LHCN-M2 (cell line): ENCODE measurements at regions not wholly inside any gene's neighbourhood (a gene's known extent, or its start where the extent isn't known, plus 50 kb on each side); places are given as distances from the start of the nearest gene placed in this dataset.
"Not testable (repeated sequence)": the region's sequence is repeated elsewhere in the genome, so short reads cannot be mapped to it uniquely, and the experiment has no call there.

ENCODE experiments used
- DNase-seq: peaks from one replicate; pipeline ENCODE4 v3.0.0-alpha.2; 2012; ENCODE audit warnings: low read depth

- peak; percentile 1 for DNase-seq
Observed at GRCh38 chr4:155473420-155474095, 96.8 kb upstream of the MAP9 start.

GRCh38 chr4:155468282-155468681 is 91.5 kb upstream of the MAP9 start:
- no peak for DNase-seq

DNA sequence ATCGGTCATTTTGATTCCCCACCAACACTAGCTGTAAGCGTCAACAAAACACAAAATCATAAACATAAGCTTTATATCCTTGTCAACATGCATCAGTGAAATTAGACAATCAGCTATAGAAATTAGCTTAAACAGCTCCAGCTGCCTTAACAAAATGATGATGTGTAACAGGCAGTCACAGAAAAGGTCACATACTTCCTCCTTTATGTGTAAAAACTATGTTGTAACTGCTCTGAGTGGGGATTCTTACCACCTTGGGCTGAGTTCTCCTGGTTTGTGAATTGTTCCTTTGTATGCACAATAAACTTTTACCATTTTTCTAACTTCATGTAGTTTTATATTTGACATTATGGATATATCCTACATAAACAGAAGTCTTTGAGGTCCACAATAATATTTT is 73.9 kb upstream of the MAP9 start:
- DNase-seq: no peak

DNA sequence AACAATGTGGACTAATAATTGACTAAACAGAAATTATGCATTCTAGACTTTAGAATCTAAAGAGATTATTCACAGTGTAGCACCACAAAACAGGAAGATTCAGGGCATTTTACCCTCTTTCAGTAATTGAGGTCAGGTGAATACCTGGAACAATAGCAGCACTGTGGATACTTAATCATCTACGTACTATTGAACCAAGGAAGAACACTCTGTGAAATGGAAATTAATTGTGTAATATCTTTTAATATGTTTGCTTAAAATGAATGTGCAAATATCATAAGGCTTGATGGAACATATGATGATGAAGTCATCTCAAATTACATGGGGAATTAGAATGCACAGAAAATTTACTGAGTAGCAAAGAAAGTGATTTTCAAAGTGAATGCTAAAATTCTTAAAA is 68.5 kb upstream of the MAP9 start:
- no peak for DNase-seq

GRCh38 chr4:155444721-155445120 is 68.0 kb upstream of the MAP9 start:
- no peak for DNase-seq

DNA sequence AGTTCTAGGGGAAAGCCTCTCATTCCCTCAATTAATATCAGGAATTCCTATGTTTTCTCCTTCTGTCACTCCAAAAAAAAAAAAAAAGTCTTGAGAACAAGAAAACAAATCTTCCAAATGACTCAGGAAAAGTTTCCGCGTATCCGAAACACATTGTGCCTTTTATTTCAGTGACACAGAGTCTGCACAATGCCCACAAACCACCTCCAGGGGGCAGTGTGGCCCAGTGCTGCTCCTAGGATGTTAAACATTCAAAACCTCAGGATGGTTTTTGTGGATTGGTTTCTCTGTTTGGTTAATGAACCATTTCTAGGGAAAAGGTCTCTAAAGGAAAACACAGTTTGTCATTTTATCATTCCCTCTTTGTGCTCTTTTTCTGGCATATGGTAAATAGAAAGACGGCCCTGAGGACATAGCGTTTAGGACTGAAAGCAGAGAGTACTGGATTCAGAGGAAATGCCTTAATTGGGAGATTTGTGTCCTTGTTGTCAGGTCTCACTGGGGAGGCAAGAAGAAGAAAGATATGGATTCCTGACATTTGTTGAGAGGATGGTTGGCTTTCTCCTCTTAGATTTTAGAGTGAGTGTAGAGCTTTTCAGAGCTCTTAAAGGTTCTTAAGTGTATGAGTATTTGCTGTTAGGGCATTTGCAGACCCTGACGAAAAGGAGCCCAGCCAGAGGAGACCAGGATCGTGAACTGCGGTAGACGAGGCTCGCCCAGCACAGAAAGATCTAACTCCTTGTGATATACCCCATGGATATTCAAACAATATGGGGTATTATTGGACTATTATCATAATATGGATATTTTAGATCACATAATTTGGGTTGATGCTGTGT is 65.7 kb upstream of the MAP9 start:
- peak; percentile 62 for DNase-seq

- DNase-seq: no peak
Observed at GRCh38 chr4:155441475-155441874, 64.7 kb upstream of the MAP9 start.

DNA sequence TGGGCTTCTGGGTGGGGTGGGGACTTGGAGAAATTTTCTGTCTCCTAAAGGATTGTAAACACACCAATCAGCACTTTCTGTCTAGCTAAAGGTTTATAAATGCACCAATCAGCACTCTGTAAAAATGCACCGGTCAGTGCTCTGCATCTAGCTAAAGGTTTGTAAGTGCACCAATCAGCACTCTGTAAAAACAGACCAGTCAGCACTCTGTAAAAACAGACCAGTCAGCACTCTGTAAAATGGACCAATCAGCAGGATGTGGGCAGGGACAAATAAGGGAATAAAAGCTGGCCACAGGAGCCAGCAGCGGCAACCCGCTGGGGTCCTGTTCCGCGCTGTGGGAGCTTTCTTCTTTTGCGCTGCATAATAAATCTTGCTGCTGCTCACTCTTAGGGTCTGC is 63.0 kb upstream of the MAP9 start:
- DNase-seq: not testable (repeated sequence)

- no peak for DNase-seq
Observed at GRCh38 chr4:155434904-155435303, 58.1 kb upstream of the MAP9 start.

- no peak for DNase-seq
Observed at GRCh38 chr4:155434366-155434765, 57.6 kb upstream of the MAP9 start.

DNA sequence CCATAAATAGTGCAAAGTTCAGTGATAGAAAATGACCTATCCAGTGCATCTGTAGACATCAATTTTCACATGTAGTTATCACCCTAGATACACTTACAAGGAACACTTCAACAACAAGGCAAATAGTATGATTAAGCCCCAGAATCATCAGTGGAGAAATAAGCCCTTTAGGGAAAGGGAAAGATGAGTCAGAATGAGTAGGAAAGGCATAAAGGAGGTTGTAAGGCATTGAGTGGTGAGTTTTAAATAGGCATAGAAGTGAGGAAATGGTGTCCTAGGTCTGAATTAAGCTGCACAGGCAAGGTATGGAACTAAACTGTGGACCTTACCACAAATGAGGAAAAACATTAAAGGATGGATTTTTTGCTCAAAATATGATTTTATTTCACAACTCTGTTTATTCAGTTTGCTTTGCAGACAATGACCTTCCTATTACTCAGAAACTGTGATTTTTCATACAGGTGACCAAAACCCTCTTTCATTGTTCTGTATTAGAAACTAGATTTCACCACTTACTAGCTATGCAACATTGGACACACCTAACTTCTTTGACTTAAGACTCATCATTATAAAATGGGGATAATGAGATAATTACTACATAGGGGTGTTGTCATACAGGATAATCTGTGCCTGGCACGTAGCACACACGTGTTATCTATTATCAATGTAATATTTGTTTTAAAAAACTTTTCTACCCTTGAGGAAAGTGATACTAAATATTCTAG is 57.0 kb upstream of the MAP9 start:
- DNase-seq: peak; percentile 8

DNA sequence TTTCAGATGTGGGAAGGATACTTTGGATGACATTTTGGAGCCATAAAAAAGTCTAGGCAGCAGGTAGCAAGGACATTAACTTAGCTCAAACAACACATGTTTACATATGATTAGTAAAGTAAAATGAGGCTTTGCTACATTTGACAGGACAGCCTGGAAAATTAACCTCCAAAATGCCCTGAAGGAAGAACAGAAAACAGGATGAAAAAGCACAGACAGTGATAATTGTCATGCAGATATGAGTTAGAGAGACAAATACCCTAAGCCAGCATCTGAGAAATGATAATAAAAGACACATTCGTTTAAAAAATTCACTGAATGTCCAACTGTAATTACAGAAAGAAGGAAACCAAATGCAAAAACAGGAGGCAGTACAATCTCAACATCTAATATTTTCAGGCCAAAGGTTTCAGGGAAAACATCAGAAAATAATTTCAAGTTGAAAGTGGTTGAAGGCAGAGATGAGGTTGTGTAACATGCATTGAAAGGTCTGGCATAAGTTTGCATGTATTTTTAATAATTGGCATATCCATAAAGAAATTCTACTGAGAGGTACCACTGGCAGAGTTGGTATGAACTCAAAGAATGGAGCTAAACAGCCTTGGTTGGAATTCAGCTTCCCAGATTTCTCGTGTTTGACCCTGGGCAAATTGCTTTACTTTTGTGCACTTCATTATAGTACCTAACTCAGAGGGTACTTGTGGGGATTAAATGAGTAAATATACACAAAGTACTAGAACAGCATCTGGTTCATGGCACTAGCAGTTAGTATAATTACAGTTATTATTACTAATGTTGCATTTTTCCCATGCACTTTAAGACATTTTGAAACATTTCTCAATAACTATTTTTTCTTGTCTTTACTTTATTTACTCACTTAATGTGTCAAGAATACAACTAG is 54.4 kb upstream of the MAP9 start:
- no peak for DNase-seq

DNA sequence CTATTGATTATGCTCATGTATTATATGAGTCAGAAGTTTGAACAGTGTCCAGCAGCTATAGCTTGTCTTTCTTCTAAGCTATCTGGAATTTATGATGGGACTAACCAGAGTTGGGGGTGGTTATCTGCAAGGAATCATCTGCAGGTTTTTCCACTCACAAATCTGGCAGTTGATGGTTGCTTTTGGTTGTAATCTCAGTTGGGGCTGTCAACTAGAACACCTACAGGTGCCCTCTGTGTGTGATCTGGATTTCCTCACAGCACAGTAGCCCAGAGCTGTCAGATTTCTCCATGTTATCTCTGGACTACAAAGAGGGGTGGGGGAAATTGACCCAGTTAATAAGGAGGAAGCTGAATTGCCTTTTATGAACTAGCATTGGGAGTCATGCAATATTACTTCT is 51.4 kb upstream of the MAP9 start:
- DNase-seq: no peak

DNA sequence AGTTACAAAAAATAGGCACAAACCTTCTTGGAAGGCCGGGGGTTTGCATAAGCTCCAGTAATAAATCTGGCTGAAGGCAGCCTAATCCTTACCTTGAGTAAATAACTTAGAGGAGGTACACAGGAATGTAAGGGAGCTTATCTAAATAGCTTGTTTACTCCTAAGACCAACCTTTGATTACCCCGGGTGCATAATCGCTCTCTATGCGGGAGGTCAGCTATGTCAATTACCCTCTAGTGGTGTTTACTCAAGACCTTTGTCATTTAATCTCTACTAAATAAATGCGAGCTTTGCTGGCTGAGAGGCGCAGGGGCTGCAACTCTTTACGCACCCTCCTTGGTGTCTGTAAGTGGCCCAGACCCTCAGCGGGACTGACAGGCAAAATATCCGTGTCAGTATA is 50.2 kb upstream of the MAP9 start:
- DNase-seq: no peak
